GM18498 (cell line): ENCODE measurements at regions not wholly inside any gene's neighbourhood (a gene's known extent, or its start where the extent isn't known, plus 50 kb on each side); places are given as distances from the start of the nearest gene placed in this dataset.
"Not testable (repeated sequence)": the region's sequence is repeated elsewhere in the genome, so short reads cannot be mapped to it uniquely, and the experiment has no call there.

Experiments
- ATAC-seq: cut with Tn5 transposase; IDR thresholded peaks from one replicate; pipeline ENCODE4 v1.9.1; 2021; ENCODE audit warnings: mild to moderate bottlenecking, moderate library complexity; ENCODE audit not compliant: unreplicated experiment

DNA sequence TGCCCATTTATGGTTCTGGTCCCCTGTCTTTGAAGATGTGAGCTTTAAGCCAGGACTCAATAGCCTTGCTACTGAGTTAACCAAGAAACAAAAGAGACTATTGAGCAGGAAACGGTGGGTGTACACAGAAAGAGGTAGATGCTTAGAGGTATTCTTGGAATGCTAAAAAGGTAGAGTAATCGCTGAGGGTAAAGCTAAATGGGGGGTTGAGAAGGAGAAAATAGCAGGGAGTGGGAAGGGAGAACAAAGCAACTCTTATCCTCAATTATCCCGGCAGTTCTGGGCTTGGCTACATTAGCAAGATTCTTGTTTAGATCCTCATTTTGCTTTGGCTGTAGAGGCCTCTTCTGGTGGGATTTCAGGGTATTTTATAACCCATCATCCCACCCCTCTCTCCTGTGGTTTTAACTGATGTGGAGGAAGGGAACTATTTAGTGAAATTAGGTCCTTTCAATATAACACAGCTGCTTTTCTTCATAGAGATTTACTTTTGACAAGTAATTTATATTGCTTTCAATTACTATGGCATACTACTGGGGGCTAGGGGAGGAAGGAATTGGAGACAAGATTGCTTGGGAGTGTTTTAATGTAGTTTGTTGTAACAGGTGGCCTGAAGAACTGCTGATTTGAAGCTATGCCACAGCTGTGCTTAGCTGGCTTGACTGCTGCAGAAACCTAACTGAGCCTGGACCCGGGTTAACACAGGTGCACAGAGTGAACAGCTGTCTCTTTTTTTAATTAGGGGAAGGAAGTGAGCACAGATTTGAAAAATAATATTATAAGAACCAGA lies 234.3 kb upstream of the CCDC54 start:
- no peak for ATAC-seq

DNA sequence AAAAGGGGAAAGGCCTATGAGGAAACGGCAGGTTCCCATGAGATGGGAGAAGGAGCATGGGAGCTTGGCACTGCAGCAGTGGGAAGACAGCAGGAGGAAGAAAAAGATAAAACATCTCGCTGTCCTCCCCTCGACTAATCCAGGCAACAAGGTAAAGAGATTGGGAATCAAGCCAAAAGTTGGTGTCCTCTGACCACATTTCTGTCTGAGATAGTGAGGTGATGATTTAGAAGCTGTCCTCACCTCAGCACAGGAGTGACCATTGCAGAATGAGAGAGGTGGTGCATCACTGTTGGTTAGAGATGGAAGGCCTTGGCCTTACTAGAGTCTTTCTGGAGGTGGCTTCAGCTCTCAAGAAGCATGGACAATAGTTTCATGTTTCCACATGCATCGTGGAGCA lies 226.6 kb upstream of the CCDC54 start:
- ATAC-seq = no peak

DNA sequence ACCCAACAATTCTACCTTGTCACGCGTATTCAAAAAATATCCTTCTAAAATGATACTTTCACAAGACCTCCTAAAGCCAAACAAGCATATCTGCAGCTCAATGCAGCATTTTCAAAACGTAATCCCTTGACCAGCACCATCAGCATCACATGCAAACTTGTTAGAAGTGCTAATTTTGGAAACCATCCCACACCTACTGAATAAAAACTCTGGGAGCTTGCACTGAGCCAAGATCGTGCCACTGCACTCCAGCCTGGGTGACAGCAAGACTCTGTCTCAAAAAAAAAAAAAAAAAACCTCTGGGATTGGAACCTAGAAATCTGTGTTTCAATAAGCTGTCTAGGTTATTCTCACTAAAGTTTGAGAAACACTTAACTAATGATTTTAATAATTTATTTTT lies 223.3 kb upstream of the CCDC54 start:
- no peak for ATAC-seq

DNA sequence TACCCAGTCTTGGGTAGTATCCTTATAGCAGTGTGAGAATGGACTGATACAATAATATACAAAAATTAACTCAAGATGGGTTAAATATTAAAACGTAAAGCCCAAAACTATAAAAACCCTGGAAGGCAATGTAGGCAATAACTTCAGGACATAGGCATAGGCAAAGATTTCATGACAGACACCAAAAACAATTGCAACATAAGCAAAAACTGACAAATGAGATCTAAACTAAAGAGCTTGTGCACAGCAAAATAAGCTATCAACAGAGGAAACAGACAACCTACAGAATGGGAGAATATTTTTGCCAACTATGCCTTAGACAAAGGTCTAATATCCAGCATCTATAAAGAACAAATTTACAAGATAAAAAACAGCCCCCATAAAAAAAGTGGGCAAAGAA lies 204.8 kb upstream of the CCDC54 start:
- ATAC-seq = no peak

DNA sequence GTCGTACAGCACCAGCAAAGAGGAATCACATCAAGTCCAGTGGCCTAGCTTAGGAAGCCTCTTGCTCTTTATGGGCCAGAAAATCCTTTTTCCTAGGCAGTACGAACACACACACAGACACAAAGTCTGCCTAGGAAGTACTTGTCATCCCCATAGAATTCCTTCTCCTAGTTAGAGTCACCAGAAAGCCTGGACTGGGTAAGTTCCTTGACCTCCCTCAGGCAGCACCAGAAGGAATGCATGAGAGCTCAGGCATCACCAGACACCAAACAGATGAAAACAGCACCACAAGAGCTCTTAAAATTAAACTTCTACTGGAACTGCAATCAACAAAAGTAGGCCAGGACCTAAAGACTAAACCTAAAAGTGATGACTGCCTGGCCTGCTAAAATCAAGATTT lies 192.9 kb upstream of the CCDC54 start:
- ATAC-seq = no peak

DNA sequence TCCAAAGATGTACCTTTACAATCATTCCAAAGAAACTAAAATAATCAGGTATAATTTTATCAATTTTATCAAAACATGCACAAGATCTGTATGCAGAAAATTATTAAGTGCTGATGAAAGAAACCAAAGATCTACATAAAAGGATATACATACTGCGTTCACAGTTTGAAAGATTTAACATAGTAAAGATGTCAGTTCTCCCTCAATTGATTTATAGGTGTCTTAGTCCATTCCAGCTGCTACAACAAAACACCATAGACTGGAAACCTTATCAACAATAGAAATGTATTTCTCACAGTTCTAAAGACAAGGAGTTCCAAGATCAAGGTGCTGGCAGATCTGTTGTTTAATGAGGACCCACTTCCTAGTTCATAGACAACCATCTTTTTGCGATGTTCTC lies 189.0 kb upstream of the CCDC54 start:
- ATAC-seq = no peak

DNA sequence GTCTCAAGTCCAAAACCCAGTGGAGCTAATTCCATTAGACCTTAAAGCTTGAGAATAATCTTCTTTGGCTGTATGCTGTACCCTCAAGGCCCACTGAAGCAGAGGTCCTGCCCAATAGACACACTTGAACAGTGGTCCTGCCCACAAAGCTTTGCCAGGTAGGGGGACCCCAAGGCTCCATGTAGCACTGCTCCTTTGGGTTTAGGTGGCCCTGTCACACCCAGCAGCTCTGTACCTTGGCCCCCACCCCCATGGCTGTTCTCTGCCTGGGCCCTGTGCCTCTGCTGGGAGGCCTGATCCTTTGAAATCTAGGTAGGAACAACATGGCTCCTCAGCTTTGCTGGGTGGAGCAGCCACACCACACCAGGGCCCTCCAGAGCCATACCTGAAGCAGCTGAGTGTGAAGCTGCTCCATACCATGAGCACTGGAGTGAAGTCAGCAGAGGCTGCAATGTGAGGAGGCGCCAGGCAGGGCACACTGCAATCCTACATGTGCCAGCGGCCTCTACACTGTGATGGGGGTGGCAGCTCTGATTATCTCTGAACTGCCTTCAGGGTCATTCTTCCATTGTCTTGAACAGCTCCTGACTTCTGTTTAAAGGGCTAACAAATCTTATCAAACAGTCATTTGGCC lies 188.0 kb upstream of the CCDC54 start:
- ATAC-seq = no peak

DNA sequence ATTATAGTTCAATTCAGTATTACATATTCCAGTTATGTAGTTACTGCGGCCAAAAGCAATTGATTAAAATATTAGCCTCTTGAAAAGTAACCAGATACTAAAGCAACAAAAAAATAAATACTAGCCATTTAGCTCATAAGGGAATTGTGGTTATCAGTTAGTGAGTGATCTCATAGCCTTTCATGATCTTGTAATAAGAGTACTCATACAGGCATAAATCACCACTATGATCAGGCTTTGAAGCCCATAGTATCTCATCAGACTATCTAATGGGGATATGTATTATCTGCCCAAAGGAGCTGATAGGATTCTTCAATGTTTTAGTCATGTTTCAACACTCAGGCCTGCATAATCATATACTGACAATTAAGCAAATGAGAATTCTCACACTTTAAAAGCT lies 184.1 kb upstream of the CCDC54 start:
- no peak for ATAC-seq

DNA sequence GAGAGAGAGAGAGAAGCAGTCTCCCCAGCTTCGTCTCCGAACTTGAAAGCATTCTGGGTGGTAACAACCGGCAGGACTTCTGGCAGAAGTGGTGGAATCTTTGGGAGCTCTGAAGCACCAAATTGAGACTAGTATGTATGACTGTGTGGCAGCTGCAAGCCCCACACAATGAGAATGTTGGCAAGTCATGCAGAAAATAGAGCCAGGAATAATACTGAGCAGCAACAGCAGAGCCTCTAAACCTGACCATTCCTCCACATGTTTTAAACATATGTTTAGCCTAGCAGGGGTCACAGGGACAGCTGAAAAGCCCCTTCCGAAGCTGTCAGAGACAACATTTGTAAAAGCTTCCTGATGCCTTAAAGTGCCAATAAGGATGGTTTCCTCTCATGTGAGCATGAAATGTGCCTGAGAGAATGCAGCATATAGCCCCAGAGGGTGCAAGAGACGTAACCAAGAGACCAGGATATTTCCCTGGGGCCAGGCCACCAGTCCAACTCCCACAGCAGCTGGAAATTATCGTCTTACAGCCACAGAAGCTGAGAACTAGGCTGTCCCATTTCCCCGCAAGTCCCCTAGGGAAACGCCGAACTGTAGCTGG lies 178.6 kb upstream of the CCDC54 start:
- no peak for ATAC-seq

DNA sequence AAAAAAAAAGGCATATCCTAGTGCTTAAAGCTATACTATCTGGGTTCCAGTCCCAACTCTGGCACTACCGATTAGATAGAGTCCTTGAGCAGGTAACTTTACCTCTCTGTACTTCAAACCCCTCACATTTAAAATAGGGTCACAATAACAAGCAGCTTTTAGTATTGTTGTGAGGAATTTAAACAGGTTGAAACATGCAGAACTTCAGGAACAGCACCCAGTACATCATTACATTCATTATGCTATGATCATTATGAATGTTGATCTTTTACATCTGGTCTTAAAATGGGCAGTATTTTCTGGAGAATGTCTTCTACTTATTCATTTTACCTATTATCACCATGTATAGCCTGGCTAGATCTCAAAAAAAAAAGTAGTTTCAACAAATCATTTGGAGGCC lies 176.1 kb upstream of the CCDC54 start:
- ATAC-seq = no peak

DNA sequence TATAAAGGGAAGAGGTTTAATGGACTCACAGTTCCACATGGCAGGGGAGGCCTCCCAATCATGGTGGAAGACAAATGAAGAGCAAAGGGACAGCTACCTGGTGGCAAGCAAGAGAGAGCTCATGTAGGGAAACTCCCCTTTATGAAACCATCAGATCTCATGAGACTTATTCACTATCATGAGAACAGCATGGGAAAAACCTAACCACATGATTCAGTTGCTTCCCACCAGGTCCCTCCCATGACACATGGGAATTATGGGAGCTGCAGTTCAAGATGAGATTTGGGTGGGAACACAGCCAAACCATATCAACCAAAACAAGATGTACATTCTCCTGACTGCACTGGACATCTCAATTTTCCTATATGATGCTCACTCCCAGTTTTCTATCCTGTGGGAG lies 174.4 kb upstream of the CCDC54 start:
- not testable (repeated sequence) for ATAC-seq

DNA sequence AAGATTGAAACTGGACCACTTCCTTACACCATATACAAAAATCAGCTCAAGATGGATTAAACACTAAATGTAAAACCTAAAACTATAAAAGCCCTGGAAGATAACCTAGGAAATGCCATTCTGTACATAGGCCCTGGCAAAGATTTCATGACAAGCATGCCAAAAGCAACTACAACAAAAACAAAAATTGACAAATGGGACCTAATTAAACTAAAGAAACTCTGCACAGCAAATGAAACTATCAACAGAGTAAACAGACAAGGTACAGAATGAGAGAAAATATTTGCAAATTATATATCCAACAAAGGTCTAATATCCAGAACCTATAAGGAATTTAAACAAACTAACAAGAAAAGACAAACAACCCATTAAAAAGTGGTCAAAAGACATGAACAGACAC lies 173.1 kb upstream of the CCDC54 start:
- no peak for ATAC-seq

DNA sequence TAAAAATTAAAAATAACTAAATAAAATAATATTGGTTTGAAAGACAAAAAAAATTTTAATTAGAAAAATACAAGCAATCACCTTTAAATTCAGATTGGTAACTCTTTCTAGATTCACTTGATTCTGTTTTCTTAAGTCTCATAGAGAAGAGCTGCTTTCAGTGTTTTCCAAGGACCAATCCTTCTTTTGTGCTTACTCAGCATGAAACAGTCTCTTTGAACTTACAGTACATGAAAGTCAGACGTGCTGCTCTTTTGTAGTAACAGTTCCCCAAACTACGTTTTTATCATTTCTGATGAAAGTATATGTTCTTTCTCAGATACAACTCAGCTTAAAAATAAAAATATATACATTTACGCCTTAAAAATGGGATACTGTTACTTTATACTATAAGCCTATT lies 171.9 kb upstream of the CCDC54 start:
- no peak for ATAC-seq

DNA sequence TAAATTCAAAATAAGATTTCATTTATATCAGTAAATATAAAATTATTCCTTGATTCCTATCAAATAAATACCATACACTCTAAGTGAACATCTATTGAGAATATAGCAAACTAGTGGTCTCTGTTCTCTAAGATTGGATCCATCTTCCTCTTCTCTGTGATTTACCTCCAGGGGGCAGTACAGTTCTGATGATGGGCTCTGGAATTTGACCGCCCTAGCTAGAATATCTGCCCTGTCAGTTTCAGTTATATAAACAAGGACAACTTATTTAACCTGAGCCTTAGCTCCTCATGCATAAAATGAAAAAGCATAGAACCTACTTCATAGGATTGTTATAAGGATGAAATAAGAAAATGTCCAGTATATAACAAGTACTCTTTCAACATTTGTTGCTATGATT lies 171.1 kb upstream of the CCDC54 start:
- peak; percentile 41 for ATAC-seq

DNA sequence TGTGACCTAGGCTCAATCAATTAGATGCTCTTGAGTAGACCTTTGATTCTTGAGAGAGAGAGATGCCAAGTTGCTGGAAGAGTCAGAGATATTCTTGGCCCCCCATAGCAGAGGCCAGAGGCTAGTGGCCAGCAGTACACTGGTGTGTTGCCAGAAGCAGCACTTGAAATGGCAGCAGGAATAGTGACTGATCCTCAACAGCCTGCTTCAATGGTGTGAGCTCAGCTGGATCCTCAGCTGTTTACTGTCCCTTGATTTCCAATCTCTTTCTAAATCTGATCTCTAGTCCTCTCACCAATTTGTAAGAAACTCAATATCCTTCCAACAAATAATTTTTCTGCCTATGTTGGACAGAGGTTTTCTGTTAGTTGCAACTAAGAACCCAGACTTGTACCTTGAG lies 170.3 kb upstream of the CCDC54 start:
- ATAC-seq = no peak

DNA sequence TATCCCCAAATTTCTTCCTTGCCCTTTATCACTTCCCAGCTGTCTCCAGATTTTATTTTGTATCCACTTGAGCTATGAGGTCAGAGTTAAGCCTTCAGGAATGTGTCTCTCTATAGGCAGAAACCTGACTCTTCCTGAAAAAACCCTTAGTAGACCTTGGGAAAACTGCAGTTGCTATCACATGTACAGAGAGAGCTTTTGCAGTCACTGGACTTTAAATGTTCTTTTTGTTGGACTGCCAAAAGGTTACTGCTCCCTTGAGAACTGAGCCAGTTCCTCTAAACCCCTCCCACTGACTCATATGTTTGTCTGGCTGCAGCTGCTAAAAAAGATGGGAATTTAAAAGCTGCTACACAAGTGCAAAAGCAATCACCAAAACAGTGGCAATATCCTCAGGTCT lies 169.1 kb upstream of the CCDC54 start:
- no peak for ATAC-seq

DNA sequence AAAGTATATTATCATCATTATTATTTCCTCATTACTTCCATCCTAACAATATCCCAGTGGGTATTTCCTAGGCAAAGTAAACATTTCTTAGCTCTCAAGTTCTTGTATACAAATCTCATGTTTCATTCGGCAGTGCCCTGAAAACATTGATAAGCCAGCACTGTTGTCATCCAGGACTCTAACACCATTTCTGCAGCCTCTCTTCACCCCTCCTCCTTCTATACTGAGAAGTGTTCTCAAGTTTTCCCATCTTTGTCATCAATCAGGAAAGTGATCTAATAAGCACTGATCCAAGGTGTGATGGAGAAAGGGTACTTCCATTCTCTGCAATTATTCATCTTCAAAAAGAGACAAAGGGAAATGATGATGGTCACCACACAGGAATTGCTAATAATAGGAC lies 168.4 kb upstream of the CCDC54 start:
- ATAC-seq = no peak

DNA sequence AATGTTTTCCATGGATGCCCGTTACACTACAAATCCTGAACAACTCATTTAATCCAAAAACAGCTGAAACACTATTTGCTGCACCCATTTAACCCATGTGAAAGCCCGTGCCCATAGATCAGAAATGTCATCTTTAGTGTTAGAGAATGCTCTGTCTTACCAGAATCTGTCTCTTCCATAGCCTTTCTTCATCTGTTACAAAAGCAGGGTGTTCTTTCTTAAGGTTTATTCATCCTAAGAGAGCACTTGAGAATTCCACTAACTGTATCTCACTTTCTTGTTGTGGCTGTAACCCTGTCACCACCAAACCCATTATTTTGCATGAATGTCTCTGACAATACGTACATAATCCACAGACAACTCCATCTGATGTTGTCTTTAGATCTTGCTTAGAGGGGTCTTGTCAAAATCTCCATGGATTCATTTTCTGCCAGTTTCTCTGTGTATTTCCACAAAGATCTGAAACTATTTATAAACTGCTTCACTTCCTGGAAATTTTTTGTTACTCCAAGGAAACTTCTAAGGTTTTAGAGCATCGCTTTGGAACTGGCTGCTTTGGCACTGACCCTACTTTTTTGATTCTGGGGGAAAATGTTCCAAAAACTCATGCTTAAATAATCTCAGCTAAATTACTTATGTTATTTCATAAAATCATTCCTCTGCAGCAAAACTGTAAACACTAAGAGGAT lies 167.8 kb upstream of the CCDC54 start:
- no peak for ATAC-seq

DNA sequence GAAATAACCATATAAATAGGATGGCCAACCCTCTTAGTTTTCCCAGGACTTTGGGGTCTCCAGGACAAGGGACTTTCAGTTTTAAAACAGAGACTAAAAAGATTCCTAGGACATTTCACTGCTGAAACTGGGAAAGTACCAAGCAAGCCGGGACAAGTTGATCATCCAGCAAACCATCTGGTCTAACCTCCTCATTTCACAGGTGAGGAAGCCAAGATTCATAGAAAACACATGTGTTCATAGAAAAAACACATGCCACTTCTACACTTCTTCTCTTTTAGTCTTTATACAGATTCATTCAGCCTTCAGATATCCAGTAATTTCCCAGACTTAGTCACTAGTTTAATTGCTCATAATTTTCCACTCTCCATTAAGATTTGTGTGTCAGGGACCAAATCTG lies 165.6 kb upstream of the CCDC54 start:
- no peak for ATAC-seq

DNA sequence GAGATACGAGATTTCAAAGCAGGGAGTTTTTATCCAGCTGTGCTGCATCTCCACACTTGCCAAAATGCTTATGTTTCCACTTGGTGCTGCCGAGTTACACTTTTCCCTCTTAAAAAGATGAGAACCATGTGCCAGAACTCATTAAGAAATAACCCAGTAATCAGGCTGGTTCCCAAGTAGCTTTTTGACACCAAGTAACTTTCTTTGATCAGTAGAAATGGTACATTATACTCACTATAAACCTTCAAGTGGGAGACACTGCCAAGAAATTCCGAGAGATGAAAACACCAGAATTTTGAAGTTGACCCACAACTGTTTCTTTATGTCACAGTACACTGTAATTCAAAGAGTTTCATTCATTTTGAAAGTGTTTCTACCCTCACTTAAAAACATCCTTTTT lies 164.6 kb upstream of the CCDC54 start:
- no peak for ATAC-seq

DNA sequence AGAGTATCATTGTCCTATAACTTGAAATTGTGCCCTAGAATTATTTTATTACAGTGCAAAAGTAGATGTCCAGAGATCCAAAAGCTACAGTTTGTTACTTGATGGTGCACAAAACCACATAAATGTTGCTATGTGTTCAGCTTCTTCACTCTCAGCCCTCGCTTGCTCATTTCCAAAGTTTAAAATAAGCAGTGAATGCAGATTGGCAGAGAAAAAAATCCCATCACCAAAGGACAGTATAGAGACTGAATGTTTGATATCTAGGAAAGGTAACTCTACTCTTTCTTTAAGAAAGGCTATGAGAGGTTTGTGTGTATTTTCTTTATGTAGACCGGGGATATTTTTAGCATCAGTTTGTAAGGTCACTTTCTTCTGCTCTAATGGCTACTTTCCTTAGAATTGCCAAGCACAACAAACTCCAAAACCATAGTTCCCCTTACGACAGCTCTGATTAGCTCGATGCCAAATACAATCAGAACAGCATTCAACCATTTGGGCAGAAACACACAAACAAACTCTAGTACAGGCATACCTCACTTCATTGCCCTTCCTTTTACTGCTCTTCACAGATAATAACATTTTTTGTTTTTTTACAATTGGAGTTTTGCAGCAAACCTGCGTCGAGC lies 164.1 kb upstream of the CCDC54 start:
- no peak for ATAC-seq
